HG02884 (cell line): ENCODE measurements at regions not wholly inside any gene's neighbourhood (a gene's known extent, or its start where the extent isn't known, plus 50 kb on each side); places are given as distances from the start of the nearest gene placed in this dataset.
A peak's percentile ranks its signal among the peaks of the same experiment; 100 is the strongest.

Experiments used
- ATAC-seq: cut with Tn5 transposase; IDR thresholded peaks from one replicate; pipeline ENCODE4 v1.9.1; 2021; ENCODE audit warnings: mild to moderate bottlenecking, moderate library complexity; ENCODE audit not compliant: unreplicated experiment

- ATAC-seq: no peak
These were observed 499.4 kb downstream of the MAFB start for GRCh38 chr20:40189621-40190020.

- ATAC-seq: no peak
These were observed 500.7 kb downstream of the MAFB start for GRCh38 chr20:40188319-40188718.

- ATAC-seq: no peak
These were observed 502.2 kb downstream of the MAFB start for GRCh38 chr20:40186826-40187225.

GRCh38 chr20:40181676-40182075 is 507.4 kb downstream of the MAFB start:
- no peak for ATAC-seq

- ATAC-seq: no peak
These were observed 512.8 kb downstream of the MAFB start for GRCh38 chr20:40176098-40176841.

GRCh38 chr20:40175296-40175695 is 513.7 kb downstream of the MAFB start:
- ATAC-seq: no peak

GRCh38 chr20:40173872-40174271 is 515.2 kb downstream of the MAFB start:
- ATAC-seq: no peak

- no peak for ATAC-seq
These were observed 519.9 kb downstream of the MAFB start for GRCh38 chr20:40168981-40169620.

GRCh38 chr20:40161391-40161790 is 527.6 kb downstream of the MAFB start:
- no peak for ATAC-seq

- no peak for ATAC-seq
These were observed 528.9 kb downstream of the MAFB start for GRCh38 chr20:40160097-40160550.

GRCh38 chr20:40159276-40159675 is 529.8 kb downstream of the MAFB start:
- ATAC-seq: no peak

GRCh38 chr20:40156600-40157317 is 532.3 kb downstream of the MAFB start:
- ATAC-seq: peak; percentile 80

- no peak for ATAC-seq
These were observed 534.5 kb downstream of the MAFB start for GRCh38 chr20:40154514-40154913.

GRCh38 chr20:40148886-40149285 is 540.1 kb downstream of the MAFB start:
- no peak for ATAC-seq

- ATAC-seq: no peak
These were observed 543.0 kb downstream of the MAFB start for GRCh38 chr20:40146071-40146470.

GRCh38 chr20:40144581-40144980 is 544.5 kb downstream of the MAFB start:
- ATAC-seq: no peak

GRCh38 chr20:40134176-40134575 is 554.9 kb downstream of the MAFB start:
- no peak for ATAC-seq

GRCh38 chr20:40120827-40121226 is 568.2 kb downstream of the MAFB start:
- no peak for ATAC-seq

GRCh38 chr20:40111282-40111681 is 577.8 kb downstream of the MAFB start:
- no peak for ATAC-seq

- no peak for ATAC-seq
These were observed 578.7 kb downstream of the MAFB start for GRCh38 chr20:40110311-40110831.

- ATAC-seq: no peak
These were observed 579.9 kb downstream of the MAFB start for GRCh38 chr20:40109136-40109535.

- ATAC-seq: no peak
These were observed 580.7 kb downstream of the MAFB start for GRCh38 chr20:40108321-40108720.
